Brain pericyte (primary cell): ENCODE measurements at regions not wholly inside any gene's neighbourhood (a gene's known extent, or its start where the extent isn't known, plus 50 kb on each side); places are given as distances from the start of the nearest gene placed in this dataset.
"Not testable (repeated sequence)": the region's sequence is repeated elsewhere in the genome, so short reads cannot be mapped to it uniquely, and the experiment has no call there.

Experiments used
- DNase-seq: peaks from one replicate; pipeline ENCODE4 v3.0.0-alpha.2; 2012; ENCODE audit warnings: low read depth, low spot score

DNA sequence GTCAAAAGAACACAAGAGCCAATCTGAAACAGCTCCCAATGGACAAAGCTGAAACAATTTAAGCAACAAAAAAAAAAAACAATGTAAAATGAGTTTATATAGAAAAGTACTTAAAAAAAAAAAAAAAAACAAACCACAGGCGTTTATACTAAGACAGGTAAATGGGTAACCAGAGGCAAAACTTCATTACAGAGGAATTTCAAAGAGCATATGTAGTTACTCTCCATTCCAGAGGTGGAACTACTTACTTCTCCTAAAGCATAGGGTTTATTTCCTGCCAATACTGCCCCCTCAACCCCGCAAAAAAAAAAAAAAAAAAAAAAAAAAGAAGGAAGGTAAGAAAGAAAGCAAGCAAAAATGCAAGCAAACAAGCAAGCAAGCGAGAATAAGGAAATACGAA, 132.9 kb downstream of the LIG4 start:
- no peak for DNase-seq

DNA sequence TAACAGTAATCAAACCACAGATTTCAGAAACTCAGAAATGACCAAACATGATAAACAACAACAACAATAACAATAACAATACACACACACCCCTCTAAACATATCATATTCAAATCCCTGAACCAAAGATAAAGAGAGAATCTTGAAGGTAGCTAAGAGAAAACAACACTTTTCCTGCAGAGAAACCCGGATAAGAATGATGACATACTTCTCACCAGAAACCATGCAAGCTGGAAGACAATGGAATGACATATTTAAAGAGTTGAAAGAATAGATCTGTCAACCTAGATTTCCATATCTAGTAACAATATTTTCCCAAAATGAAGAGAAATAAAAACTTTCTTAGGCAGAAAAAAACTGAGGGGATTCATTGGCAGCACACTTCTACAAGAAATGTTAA, 138.1 kb downstream of the LIG4 start:
- no peak for DNase-seq

DNA sequence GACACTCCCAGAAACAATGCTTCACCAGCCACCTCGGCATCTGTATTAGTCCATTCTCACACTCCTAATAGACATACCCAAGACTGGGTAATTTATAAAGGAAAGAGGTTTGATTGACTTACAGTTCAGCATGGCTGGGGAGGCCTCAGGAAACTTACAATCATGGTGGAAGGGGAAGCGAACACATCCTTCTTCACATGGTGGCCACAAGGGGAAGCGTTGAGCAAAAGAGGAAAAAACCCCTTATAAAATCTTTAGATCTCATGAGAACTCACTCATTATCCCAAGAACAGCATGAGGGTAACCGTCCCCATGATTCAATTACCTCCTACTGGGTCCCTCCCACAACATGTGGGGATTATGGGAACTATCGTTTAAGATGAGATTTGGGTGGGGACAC, 140.9 kb downstream of the LIG4 start:
- DNase-seq = not testable (repeated sequence)

DNA sequence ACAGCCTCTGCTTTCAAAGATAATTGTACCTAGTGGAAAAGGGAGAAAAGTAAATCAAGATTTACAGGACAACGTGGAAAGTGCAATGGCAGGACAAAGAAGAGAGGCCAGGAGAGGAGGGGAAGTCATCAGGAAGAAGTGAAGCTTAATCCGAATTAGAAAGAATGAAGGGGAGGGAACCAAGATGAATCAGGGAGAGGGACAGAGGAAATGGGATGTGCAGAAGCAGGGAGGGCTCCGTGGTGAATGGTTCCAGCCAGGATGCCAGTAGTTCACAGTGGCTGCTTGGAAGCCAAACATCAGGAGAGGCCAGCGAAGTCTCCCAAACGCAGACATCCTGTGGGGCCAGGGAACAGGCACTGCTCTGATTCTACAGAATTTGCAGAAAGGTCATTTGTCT, 144.4 kb downstream of the LIG4 start:
- DNase-seq = no peak

DNA sequence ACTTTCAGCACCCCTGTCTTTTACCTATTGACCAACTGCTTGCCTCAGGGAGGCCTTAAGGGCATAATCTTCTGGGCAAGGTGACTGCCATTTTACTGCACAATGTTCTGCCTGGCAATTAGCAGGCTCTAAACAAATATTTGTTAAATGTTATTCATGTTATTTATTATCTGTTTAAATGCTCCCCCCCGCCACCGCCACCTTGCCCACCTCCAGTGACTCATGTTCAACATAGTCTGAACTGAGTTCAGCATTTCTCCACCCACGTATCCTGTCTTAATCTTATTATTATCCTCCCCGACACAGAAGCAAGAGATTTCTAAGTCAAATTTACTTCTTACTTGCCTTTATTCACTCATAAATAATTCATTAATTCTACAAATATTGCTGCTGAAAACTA, 144.8 kb downstream of the LIG4 start:
- DNase-seq = no peak

DNA sequence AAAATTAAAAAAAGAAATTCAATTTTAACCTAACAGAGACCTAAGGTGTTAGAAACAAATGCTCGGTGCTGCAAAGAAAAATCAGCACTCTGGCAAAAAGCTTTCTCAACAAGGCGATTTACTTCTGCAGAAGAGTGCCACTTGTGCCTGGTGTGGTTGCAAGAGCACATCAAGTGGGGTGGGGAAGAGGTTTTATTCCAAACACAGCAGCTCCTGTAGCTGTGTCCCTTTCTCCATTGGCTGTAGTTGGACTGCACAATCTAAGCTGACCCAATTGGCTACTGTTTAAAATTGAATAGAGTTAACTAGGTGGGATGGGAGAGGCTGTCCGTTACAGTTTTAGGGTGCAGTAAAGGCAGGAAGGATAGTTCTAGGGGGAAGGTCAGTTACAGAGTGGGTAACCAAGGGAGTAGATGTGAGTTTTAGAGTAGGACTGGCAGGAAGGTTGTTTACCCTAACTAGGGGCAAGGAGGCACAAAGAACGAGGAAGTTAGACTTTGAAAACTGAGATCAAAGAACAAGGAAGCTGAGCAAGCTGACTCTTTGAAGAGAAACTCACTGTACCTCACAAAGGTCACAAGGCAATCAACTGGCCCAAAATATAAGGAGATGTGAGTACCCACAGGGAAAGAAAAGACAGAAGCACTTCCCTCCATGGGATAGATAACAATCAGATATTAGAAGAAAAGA, 145.7 kb downstream of the LIG4 start:
- no peak for DNase-seq

DNA sequence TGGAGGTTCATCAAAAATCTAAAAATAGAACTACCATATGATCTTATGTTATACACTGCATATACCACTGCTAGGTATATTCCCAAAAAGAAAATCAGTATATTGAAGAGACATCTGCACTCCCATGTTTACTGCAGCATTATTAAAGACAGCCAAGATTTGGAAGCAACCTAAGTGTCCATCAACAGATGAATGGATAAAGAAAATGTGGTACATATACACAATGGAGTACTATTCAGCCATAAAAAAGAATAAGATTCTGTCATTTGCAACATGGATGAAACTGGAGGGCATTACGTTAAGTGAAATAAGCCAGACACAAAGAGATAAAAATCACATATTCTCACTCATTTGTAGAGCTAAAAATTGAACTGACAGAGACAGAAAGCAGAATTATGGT, 151.0 kb downstream of the LIG4 start:
- not testable (repeated sequence) for DNase-seq

DNA sequence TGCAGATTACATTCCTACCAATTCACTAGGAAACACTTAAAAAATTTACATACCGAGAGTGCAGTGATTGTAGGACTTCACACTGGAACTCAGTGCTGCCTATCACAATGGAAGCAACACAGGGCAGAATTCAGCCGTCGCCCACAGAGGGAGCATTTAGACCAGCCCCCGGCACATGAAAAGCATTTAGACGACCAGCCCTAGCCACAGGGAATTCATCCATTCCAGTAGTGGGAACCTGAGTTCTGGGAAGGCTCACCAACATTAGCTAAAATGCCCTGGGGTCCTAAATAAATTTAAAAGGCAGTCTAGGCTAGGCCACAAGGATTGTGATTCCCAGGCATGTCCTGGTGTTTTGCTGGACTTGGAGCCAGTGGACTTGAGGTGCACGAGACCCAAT, 155.2 kb downstream of the LIG4 start:
- DNase-seq = no peak

DNA sequence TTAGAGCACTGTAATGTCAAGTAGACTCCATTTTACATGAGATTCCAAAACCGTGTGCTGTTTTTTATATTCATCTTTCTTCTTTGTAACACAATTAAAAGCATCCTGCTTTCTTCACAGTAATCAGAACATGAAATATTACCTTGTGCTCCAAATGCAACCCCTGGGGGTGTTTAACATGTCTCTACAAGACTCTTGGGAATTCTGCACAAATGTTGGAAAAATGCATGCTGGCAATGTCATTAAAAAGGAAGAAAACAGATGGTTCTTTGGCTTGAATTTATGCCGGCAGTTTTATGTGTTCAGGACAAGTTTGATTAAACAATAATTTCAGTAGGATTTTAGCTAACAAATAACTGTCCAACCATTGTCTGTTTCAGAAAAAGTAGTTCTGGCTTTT, 159.1 kb downstream of the LIG4 start:
- DNase-seq = no peak

DNA sequence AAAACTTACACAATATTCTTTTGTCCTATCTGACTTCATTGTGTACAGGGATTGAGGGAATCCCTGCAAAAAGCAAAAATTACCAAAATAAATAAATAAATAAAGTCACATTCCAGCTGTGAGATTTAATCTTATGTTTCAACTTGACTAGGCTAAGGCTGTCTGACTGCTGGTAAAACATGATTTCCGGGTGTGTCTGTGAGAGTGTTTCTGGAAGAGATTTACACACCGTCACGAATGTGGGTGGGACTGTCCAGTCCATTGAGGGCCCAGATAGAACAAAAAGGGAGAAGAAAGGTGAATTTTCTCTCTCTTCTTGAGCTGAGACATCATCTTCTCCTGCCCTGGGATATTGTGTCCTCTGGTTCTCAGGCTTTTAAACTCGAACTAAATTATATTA, 166.1 kb downstream of the LIG4 start:
- DNase-seq = no peak

DNA sequence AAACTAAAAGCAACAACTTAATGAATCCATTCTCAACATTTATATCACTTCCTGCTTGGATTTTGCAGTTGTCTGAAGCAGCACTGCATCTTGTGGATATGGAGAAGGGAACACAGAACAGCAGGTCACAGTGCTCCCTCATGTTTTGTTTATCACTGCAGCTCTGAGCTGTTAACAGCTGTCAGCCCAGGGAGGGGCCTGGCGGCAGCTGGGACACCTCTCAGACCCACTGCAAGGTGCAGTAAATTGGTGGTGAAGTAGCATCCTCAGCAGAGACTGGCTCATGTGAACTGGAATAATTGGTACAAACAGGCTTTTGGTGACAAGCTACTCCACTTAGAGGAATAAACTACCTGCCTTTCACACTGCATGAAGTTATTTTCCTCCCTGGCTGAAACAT, 170.4 kb downstream of the LIG4 start:
- no peak for DNase-seq

DNA sequence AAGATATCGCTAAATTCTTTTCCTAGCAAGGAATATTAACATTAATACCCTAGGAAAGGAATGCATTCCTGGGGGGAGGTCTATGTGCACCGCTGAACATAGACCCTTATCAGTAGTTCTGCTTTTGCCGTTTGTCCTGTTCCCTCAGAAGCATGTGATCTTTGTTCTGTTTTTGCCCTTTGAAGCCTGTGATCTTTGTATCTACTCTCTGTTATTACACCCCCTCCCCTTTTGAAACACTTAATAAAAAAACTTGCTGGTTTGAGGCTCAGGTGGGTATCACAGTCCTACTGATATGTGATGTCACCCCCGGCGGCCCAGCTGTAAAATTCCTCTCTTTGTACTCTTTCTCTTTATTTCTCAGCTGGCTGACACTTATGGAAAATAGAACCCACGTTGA, 172.5 kb downstream of the LIG4 start:
- not testable (repeated sequence) for DNase-seq

DNA sequence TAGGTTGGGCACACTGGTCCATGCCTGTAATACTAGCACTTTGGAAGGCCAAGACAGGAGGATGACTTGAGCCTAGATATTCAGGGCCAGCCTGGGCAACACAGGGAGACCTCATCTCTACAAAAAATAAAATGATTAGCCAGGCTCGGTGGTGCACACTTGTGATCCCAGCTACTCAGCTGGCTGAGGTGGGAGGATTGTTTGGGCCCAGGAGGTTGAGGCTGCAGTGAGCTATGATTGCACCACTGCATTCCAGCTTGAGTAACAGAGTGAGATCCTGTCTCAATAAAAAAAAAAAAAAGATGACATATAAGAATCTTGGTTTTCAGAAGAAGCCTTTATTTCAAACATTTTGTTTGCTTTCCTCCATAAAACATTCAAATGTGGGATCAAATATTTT, 178.0 kb downstream of the LIG4 start:
- DNase-seq = no peak

DNA sequence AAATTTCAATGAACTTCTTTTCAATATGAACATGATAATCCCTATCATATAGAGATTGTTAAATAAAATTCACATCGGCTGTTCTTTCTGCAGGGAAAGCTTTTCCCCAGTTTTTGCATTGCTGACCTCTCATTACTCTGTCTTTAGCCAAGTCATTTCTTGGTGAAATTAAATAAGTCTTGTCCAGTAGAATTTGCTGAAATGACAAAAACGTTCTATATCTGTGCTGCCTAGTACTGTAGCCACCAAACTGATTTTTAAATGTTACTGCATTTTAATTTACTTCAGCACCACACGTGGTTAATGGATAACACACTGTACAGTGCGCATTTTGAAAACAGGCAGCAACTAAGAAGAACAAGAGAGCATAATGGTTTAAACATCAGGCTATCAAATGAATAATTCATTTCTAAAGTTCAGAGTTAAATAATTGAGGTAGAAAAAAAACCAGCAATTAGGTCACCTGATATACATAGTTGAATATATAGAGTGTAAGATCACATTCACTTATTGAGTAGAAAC, 178.9 kb downstream of the LIG4 start:
- DNase-seq = no peak

DNA sequence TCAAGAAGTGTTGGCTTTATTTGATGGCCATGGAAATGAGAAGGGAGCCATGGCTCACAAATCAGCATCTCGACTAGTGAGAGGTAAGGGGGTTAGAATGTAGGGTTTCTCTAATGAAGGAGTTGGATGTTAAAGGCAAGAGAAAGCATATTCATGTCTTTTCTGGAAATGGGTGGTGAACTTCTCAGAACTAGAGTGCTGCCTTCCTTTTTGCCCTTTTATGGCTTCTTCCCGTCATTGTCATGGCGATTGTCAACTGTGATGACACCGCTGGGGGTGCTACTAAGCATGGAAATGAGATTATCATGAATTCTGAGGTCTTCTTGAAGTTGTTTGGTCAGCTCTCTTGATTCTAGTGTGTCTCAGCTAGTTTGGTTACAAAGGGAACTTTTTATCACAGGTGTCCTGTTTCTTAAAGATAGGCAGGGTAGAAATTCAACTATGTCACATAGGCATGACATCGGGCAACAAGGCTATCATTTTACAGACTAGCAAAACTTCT, 180.4 kb downstream of the LIG4 start:
- no peak for DNase-seq

DNA sequence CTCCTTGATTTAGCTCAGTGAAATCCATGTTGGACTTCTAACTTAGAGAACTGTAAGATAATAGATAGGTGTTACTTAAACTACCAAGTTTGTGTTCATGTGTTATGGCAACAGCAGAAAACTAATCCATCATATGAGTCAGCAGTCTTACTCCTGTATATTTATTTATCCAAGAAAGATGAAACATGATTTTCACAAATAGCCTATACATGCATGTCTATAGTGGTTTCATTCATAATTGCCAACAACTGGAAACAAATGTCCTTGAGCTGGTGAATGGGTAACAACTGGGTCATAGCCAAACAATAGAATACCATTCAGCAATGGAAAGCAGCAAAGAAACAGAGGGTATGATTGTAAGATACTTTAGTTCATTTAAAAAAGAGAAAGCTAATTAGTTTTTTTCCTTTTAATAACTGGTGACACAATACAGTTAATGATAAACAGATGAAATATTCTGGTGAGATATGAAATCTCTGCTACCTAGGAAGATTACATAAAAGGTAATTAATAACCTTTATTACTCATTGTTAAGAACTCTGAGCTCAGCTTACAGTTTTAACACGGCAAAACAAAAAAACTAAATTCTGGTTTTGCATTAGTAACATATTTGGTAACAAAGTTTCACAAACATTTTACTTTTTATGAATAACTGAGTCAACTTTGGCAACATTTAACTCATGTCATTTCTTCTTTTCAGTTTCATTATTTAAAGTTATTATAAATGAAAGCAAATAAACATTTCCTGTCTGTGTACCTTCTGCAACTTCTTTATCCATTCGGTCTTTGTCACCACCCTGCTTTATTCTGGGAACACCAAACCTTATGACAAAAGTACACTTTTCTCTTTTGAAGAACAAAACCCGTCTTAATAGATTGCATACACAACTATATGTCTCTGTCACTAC, 181.3 kb downstream of the LIG4 start:
- DNase-seq = no peak

DNA sequence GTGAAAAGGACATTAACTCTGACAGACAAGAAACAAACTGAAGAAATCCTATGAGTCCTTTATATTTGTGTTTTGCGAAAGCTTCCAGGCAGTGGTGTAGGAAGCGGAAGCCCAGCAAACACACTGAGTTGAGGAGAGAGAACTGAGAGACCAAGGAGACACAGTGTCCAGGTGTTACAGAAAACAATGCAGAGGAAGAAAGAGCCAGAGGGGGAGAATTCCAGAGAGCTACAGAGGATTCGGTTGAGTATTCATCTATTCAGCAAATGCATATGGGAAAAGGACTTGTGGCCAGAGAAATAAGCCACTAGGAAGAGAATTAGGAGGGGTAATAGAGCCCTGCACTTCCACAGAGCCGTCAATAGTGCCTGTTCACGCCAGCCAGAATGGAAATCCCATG, 183.5 kb downstream of the LIG4 start:
- DNase-seq = no peak

DNA sequence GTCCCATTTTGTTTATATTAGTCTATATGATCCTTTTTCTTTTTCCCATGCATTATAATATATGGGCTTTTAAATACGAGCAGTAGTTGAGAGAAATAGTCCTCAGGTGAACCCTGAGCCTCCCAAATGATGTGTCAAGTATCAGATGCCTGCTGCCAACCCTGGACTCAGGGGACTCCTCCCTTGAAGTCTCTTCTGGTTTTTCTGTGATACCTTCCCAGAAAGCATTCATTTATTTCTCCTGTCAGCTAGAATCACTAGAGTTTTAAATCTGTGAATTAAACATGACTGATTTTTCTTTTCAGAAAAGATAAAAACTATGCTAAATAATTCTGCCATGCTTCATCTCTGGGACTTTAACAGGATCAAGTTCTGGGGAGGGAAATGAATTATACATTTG, 184.6 kb downstream of the LIG4 start:
- no peak for DNase-seq

DNA sequence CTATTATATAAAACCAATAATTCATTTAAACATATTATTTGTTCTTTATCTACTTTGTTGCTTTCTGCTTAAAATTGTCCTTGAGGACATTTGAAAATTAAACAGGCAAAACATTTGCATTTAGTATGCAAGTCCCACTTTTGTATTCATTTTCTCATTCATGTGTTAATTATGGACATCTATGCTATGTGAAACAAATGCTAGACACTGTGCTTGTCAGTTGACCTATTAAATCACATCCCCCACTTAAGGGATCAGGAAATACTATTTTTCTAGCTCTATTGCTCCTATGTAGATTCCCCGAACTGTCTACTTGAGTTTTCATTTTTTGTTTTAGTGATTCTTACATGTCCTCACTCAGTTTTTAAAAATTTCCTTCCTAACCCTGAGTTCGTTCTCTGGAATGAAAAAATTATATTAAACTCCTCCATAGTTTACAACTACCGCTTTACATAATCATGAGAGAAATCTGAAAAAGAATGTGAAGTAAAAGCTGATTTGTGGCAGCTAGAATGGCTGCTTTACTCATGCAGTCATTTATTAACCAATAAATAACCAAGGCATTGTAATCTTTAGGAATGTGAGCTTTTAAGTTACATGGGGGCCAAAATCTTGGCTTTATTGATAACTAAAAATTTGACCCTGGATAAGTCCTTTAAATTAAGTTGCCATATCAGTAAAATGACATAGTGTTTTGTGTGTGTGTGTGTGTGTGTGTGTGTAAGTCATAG, 188.5 kb downstream of the LIG4 start:
- no peak for DNase-seq

DNA sequence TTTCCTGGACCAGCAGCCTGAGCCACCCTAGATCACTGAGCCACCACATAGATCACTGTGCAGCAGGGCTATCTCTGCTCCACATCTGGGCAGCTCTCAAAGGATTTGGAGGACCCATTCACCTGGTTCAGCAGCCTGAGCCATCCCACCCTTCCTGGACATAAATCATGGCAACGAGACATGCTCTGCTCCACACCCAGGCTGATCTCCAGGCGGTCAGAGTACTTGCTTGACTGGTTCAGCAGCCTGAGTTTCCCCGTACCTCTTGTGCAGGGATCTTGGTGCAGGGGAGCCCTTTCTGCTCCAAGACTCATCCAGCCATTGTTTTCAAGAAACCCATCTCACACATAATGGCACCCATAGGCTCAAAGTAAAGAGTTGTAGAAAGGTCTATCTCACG, 195.3 kb downstream of the LIG4 start:
- no peak for DNase-seq

DNA sequence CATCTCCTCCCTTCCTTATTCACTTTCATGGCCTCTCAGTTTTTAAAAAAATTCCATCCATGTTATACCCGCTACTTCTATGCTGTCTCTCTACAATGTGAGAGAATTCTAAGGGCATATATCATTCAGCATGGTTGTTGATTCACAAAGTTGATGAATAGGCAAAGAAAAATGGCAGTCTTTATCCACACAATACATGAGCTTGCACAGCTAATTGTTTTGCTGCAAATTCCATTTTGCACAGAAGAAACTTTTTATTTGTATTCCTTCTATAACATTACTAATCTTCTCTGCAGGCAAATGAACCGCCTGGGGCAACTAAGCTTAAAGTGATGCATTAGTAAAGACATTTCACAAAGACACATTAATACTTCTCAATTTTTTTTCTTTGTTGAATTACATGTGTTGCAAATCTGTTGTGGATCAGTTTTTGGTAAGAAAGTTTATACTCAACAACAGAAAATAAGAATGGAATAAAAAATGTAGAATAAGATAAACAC, 196.9 kb downstream of the LIG4 start:
- no peak for DNase-seq

DNA sequence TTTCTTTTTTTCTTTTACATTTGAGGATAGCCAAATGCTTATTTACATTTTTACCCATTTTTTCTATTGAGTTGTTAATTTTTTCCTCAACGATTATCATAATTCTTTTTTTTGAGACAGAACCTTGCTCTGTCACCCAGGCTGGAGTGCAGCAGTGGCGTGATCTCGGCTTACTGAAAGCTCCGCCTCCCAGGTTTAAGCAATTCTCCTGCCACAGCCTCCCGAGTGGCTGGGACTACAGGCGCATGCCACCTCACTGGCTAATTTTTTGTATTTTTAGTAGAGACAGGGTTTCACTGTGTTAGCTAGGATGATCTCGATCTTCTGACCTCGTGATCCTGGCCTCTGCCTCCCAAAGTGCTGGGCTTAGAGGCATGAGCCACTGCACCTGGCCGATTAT, 208.7 kb downstream of the LIG4 start:
- DNase-seq = no peak
